22Rv1 (cell line): ENCODE measurements at regions not wholly inside any gene's neighbourhood (a gene's known extent, or its start where the extent isn't known, plus 50 kb on each side); places are given as distances from the start of the nearest gene placed in this dataset.

Experiments
- ZFX ChIP-seq: fragments of 450-650 bp; IDR thresholded peaks from 2 replicates; pipeline ENCODE4 v1.6.1; 2017; ENCODE audit warnings: antibody characterized with exemption, borderline replicate concordance
- TF ChIP-seq, protein P1 (sequence below): fragments of 450-650 bp; IDR thresholded peaks from 2 replicates; pipeline ENCODE4 v1.5.1; 2017; ENCODE audit warnings: mild to moderate bottlenecking

DNA sequence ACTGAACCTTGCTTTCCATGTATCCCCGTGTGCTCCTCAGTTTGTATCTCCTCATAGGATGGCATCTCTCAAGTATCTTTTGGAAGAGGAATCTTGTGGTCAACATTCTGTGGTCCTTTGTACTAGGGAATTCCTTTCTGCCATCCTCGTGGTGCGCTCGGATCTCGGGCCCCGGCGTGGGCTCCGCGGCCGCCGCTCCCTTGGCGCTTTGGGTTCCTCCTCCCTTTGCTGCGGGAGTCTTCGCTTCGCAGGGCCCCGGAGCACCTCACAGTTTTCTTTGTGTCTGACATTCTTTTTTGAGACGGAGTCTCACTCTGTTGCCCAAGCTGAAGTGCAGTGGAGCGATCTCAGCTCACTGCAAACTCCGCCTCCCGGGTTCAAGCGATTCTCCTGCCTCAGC, 264.7 kb downstream of the IRS2 start:
- TF ChIP-seq, protein P1, sequence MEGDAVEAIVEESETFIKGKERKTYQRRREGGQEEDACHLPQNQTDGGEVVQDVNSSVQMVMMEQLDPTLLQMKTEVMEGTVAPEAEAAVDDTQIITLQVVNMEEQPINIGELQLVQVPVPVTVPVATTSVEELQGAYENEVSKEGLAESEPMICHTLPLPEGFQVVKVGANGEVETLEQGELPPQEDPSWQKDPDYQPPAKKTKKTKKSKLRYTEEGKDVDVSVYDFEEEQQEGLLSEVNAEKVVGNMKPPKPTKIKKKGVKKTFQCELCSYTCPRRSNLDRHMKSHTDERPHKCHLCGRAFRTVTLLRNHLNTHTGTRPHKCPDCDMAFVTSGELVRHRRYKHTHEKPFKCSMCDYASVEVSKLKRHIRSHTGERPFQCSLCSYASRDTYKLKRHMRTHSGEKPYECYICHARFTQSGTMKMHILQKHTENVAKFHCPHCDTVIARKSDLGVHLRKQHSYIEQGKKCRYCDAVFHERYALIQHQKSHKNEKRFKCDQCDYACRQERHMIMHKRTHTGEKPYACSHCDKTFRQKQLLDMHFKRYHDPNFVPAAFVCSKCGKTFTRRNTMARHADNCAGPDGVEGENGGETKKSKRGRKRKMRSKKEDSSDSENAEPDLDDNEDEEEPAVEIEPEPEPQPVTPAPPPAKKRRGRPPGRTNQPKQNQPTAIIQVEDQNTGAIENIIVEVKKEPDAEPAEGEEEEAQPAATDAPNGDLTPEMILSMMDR: no peak
- TF ChIP-seq ZFX: no peak
